ENCODE measurements at regions not wholly inside any gene's neighbourhood (a gene's known extent, or its start where the extent isn't known, plus 50 kb on each side); places are given as distances from the start of the nearest gene placed in this dataset.
"Not testable (repeated sequence)": the region's sequence is repeated elsewhere in the genome, so short reads cannot be mapped to it uniquely, and the experiment has no call there.

GRCh38 chr15:55074431-55074830 is 122.3 kb downstream of the RSL24D1 start:
- peaks cover 8% of the 10 kb centered on the region for H3K9me3 Mint-ChIP-seq
- no peaks in the 10 kb centered on the region for H3K36me3 Mint-ChIP-seq
- H3K27me3 Mint-ChIP-seq (ENCODE audit: insufficient read depth, low read depth), result no peaks in the 10 kb centered on the region

GRCh38 chr15:55063970-55064369 is 132.8 kb downstream of the RSL24D1 start:
- not testable (repeated sequence) for H3K27me3 ChIP-seq; H3K9ac ChIP-seq; H3K27ac ChIP-seq; H3K4me3 ChIP-seq; H3K36me3 ChIP-seq; H3K4me2 ChIP-seq; H3K27me3 Mint-ChIP-seq (ENCODE audit: insufficient read depth, low read depth); H3K4me1 Mint-ChIP-seq; H3K36me3 Mint-ChIP-seq; H3F3A ChIP-seq (ENCODE audit: low read depth); H3K4me3 Mint-ChIP-seq; H3K27ac Mint-ChIP-seq; H2AFZ ChIP-seq (replicated peaks); H4K20me1 ChIP-seq (ENCODE audit: low read depth); H3K4me1 ChIP-seq; H3K79me2 ChIP-seq (ENCODE audit: low read depth); DNase-seq (ENCODE audit: low spot score); H3K9me3 Mint-ChIP-seq
- H3K9me3 ChIP-seq (ENCODE audit: low read depth), result peaks cover 17% of the 10 kb centered on the region

More at GRCh38 chr15:55074431-55074830, 122.3 kb downstream of the RSL24D1 start:
- H3K4me1 Mint-ChIP-seq, result no peaks in the 10 kb centered on the region
- Histone ChIP-seq H3K4me2 (no peak overlapping the region), H3K4me3 (no peak overlapping the region), H3K4me1 (no peaks in the 10 kb centered on the region), H3K9ac (no peak overlapping the region), H3K79me2 (ENCODE audit: low read depth) (no peaks in the 10 kb centered on the region), H2AFZ (replicated peaks) (no peak overlapping the region), H3K9me3 (ENCODE audit: low read depth) (peaks cover 27% of the 10 kb centered on the region), H3K27ac (no peak overlapping the region), H4K20me1 (ENCODE audit: low read depth) (no peaks in the 10 kb centered on the region), H3F3A (ENCODE audit: low read depth) (no peaks in the 10 kb centered on the region), H3K27me3 (no peaks in the 10 kb centered on the region), H3K36me3 (no peaks in the 10 kb centered on the region)
- no peak for DNase-seq (ENCODE audit: low spot score)
- no peak overlapping the region for H3K4me3 Mint-ChIP-seq
- H3K27ac Mint-ChIP-seq, result no peak overlapping the region
- no peak for TF ChIP-seq EZH2 (IDR thresholded peaks at IDR 0.05)

DNA sequence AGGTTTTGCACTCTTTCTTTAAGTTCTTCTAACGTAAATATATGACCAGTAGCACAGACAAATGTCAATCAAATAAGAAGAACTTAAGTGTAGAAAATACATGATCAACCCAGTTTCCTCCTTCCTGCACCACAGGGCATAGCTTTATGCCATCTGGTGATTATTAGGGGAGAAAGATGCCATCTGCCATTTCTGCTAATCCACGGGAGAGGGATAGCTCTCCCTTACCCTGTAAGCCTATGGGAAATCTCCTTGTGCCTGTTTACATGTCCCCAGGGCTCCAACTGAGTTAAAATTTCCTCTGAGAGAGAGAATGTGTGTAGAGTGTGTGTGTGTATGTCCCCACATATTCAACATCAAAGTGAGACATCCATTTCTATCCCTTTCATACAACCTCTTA is 135.9 kb downstream of the RSL24D1 start:
- Histone ChIP-seq H3K79me2 (ENCODE audit: low read depth) (no peaks in the 10 kb centered on the region), H3K27ac (no peak overlapping the region), H2AFZ (replicated peaks) (no peak overlapping the region), H3K27me3 (no peaks in the 10 kb centered on the region), H3K9ac (no peak overlapping the region), H3K4me3 (no peak overlapping the region), H3K4me1 (no peaks in the 10 kb centered on the region), H3K36me3 (no peaks in the 10 kb centered on the region), H3K4me2 (no peak overlapping the region), H4K20me1 (ENCODE audit: low read depth) (no peaks in the 10 kb centered on the region), H3F3A (ENCODE audit: low read depth) (no peaks in the 10 kb centered on the region), H3K9me3 (ENCODE audit: low read depth) (peaks cover 23% of the 10 kb centered on the region)
- Mint-ChIP-seq H3K9me3 (peaks cover 9% of the 10 kb centered on the region), H3K4me1 (no peaks in the 10 kb centered on the region), H3K27me3 (ENCODE audit: insufficient read depth, low read depth) (no peaks in the 10 kb centered on the region), H3K4me3 (no peak overlapping the region), H3K27ac (no peak overlapping the region), H3K36me3 (no peaks in the 10 kb centered on the region)
- TF ChIP-seq EZH2 (IDR thresholded peaks at IDR 0.05), result no peak
- no peak for TF ChIP-seq EZH2phosphoT487 (IDR thresholded peaks at IDR 0.05)
- TF ChIP-seq CTCF (IDR thresholded peaks at IDR 0.05), result no peak
- no peak for DNase-seq (ENCODE audit: low spot score)

GRCh38 chr15:55056500-55056899 is 140.2 kb downstream of the RSL24D1 start:
- Mint-ChIP-seq H3K9me3 (no peaks in the 10 kb centered on the region), H3K4me3 (no peak overlapping the region), H3K36me3 (no peaks in the 10 kb centered on the region), H3K4me1 (no peaks in the 10 kb centered on the region), H3K27ac (no peak overlapping the region), H3K27me3 (ENCODE audit: insufficient read depth, low read depth) (no peaks in the 10 kb centered on the region)
- Histone ChIP-seq H4K20me1 (ENCODE audit: low read depth) (no peaks in the 10 kb centered on the region), H3K9ac (no peak overlapping the region), H3K27me3 (no peaks in the 10 kb centered on the region), H3K4me2 (no peak overlapping the region), H3K9me3 (ENCODE audit: low read depth) (peaks cover 39% of the 10 kb centered on the region), H3K4me1 (no peaks in the 10 kb centered on the region), H3K36me3 (no peaks in the 10 kb centered on the region), H3F3A (ENCODE audit: low read depth) (no peaks in the 10 kb centered on the region), H2AFZ (replicated peaks) (no peak overlapping the region), H3K27ac (no peak overlapping the region), H3K79me2 (ENCODE audit: low read depth) (no peaks in the 10 kb centered on the region), H3K4me3 (no peak overlapping the region)
- TF ChIP-seq EZH2phosphoT487 (IDR thresholded peaks at IDR 0.05) (no peak), EZH2 (IDR thresholded peaks at IDR 0.05) (no peak), CTCF (IDR thresholded peaks at IDR 0.05) (no peak)
- no peak for DNase-seq (ENCODE audit: low spot score)
